Ascending aorta (tissue), 2 donors: ENCODE measurements at regions not wholly inside any gene's neighbourhood (a gene's known extent, or its start where the extent isn't known, plus 50 kb on each side); places are given as distances from the start of the nearest gene placed in this dataset.
"Not testable (repeated sequence)": the region's sequence is repeated elsewhere in the genome, so short reads cannot be mapped to it uniquely, and the experiment has no call there.

Source experiments
- DNase-seq, 2 donors: peaks; one replicate each; pipeline ENCODE4 v3.0.0-alpha.2; 2019; ENCODE audit warnings: low spot score in 2 of 2
- H3K27ac ChIP-seq, 2 donors: fragments of 200-600 bp; sonication (generic); one replicate each; pipeline ENCODE4 v1.5.1; 2016 to 2017; ENCODE audit warnings: mild to moderate bottlenecking in 1 of 2
- H3K27me3 ChIP-seq: fragments of 200-600 bp; sonication (generic); one replicate; pipeline ENCODE4 v1.5.1; 2017
- H3K36me3 ChIP-seq, 2 donors: fragments of 200-600 bp; sonication (generic); one replicate each; pipeline ENCODE4 v1.5.1; 2016
- H3K4me1 ChIP-seq, 2 donors: fragments of 200-600 bp; sonication (generic); one replicate each; pipeline ENCODE4 v1.5.1; 2016 to 2017; ENCODE audit warnings: mild to moderate bottlenecking in 1 of 2
- H3K4me3 ChIP-seq, 2 donors: fragments of 200-600 bp; sonication (generic); one replicate each; pipeline ENCODE4 v1.5.1; 2016 to 2017; ENCODE audit warnings: mild to moderate bottlenecking in 1 of 2
- H3K9me3 ChIP-seq, 2 donors: fragments of 200-600 bp; sonication (generic); one replicate each; pipeline ENCODE4 v1.5.1; 2016
- CTCF ChIP-seq, 3 experiments: fragments of 200-600 bp in 2 of 3; fragments of 450-650 bp in 1 of 3; sonication (generic) in 2 of 3; IDR thresholded peaks; one replicate each; pipeline ENCODE4 v1.5.1; 2016 to 2019; ENCODE audit warnings: antibody characterized with exemption in 3 of 3, mild to moderate bottlenecking in 1 of 3, moderate library complexity in 1 of 3
- intact Hi-C: fragments of 100-400 bp; cut with DNase I; formaldehyde crosslinking; loops from one replicate; pipeline ENCODE4 v1.15.1; 2023

DNA sequence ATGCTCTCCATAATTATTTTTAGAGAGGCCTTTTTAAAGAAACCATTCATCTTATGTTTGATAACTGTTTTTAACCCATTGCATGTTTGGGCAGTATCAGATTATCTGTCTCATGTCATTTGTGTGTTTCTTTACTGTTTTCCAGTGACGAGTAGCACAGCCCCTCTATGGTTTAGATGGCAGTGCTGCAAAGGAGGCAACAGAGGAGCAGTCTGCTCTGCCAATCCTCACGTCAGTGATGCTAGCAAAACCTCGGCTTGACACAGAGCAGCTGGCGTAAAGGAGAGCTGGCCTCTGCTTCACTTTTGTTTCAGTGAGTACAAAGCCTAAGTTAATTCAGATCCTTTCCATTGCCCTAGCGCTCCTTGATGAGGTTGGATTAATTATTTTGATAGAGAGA, 80.4 kb upstream of the GARIN1A start:
- Histone ChIP-seq H3K4me3 (no peak overlapping the region), H3K27ac (no peak overlapping the region), H3K9me3 (no peaks in the 10 kb centered on the region), H3K36me3 (peaks cover 21 to 30% of the 10 kb centered on the region in 2 donors), H3K4me1 (no peaks in the 10 kb centered on the region), H3K27me3 (no peaks in the 10 kb centered on the region)
- intact Hi-C loops: no loop called here
- TF ChIP-seq CTCF (IDR thresholded peaks at IDR 0.05): no peak
- no peak for DNase-seq

DNA sequence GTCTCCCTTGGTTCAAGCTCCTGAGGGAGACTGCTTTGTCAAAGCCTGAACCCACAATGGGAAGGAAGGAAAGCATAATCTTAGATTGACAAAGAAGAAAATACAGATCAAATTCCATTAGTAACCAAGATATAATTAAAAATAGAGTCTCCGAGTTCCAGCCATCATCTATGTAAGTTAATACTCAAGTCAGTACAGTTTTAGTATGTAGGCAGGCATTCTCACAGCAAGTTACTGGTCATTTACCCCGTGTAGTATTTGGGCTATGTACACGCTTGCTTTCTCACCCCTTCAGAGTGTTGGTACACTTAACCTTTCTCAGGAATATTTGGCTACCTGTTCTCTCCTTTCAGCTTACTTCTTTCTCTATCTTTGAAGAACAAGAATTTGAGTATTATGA, 79.9 kb upstream of the GARIN1A start:
- intact Hi-C loops, H3K4me1 ChIP-seq, H3K27me3 ChIP-seq: not testable (repeated sequence)

GRCh38 chr7:128594061-128594460, 78.0 kb upstream of the GARIN1A start:
- H3K9me3 ChIP-seq, DNase-seq, H3K4me3 ChIP-seq, intact Hi-C loops, H3K27ac ChIP-seq, H3K4me1 ChIP-seq, H3K27me3 ChIP-seq: not testable (repeated sequence)
- H3K36me3 ChIP-seq: peaks cover 21 to 32% of the 10 kb centered on the region in 2 donors

More for the DNA sequence above, 79.9 kb upstream of the GARIN1A start:
- not testable (repeated sequence) for H3K9me3 ChIP-seq, H3K4me3 ChIP-seq, DNase-seq, H3K27ac ChIP-seq
- peaks cover 23 to 32% of the 10 kb centered on the region in 2 donors for H3K36me3 ChIP-seq

DNA sequence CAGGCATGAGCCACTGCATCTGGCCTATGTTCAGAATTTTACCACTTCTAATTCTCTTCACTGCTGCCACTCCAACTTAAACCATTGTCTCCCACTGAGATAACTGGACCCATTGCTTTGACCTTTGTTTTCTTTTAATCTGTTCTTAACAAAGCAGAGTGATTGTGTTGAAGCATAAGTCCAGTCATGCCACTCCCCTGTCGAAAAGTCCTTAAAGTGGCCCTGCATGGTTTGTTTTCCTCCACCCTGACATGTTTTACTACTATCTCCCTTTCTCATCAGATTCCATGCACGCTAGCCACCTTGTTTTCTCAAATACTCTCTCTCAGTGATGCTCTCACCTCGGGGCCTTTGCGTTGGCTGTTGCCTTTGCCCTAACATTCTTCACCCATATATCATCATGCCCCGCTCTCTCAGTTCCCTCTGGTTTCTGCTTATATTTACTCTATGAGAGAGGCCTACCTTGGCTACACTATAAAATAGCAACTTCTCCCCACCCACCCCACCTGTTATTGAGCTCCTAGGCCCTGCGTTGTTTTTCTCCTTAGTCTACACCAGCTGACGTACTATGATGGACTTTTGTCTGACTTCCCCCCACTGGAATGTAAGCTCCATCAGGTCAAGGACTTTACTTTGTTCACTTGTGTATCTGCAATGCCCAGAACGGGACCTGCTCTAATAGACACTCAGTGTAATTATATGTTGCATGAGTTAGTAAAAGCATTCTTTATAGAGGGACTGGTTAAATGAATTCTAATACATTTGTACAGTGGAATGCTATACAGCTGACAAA, 75.6 kb upstream of the GARIN1A start:
- DNase-seq, H3K4me3 ChIP-seq, H3K9me3 ChIP-seq, intact Hi-C loops, H3K27ac ChIP-seq, H3K27me3 ChIP-seq, H3K4me1 ChIP-seq: not testable (repeated sequence)
- H3K36me3 ChIP-seq: peaks cover 21 to 32% of the 10 kb centered on the region in 2 donors

DNA sequence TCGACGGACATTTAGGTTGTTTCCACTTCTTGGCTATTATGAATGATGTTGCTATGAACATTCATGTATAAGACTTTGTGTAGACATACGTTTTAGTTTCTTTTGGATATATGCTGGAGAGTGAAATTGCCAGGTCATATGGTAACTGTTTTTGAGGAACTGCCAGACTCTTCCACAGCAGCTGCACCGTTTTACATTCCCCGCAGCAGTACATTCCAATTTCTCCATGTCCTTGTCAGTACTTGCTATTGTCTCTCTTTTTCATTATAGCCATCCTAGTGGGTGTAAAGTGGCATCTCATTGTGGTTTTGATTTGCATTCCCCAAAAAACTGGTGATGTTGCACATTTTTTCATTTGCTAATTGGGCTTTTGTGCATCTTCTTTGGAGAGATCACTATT, 73.1 kb upstream of the GARIN1A start:
- peaks cover 7 to 15% of the 10 kb centered on the region in 2 donors for H3K36me3 ChIP-seq
- H3K4me1 ChIP-seq, intact Hi-C loops: not testable (repeated sequence)

DNA sequence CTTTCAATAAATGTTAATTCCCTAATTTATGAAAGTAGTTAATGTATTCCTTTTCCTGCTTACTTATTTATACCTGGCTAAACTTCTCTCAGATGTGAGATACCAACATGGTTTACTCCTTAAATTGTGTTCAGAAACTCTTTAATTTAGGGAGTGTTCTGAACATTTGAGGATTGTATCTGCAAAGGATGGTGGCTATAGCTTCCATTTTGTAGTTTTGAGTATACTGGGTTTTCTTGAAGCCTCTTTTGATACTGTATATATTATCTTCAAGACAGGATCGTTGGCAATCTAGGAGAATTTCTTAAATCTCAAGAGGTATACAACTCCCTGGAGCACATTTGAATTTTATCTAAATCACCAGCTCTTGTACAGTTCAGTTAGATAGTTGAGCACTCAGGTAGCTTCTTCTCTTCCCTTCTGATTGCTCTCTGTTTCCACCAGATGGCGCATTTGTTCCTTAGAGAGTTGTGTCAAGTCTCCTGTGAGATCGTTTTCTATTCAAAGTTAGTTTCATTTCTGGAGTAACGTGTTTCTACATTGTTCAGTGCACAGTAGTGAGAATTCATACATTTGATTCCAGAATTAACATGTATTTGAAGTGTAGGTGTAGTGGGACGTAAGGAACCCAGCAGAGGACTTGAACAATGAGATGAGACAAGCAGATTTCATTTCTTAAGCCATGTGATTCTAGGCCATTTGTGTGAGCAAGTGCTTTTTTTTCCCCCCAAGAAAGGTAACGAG, 63.2 kb upstream of the GARIN1A start:
- H3K27ac ChIP-seq, H3K9me3 ChIP-seq, H3K27me3 ChIP-seq, DNase-seq, intact Hi-C loops, H3K4me1 ChIP-seq: not testable (repeated sequence)
- Histone ChIP-seq H3K4me3 (peak overlapping the region in 1 of 2 donors; percentile 46), H3K36me3 (peaks cover 6 to 11% of the 10 kb centered on the region in 2 donors)
- TF ChIP-seq CTCF (IDR thresholded peaks at IDR 0.05): peak; percentile 42 to 56 (median 49)

More for the DNA sequence above, 73.1 kb upstream of the GARIN1A start:
- H3K9me3 ChIP-seq, H3K27ac ChIP-seq, DNase-seq, H3K27me3 ChIP-seq, H3K4me3 ChIP-seq: not testable (repeated sequence)

DNA sequence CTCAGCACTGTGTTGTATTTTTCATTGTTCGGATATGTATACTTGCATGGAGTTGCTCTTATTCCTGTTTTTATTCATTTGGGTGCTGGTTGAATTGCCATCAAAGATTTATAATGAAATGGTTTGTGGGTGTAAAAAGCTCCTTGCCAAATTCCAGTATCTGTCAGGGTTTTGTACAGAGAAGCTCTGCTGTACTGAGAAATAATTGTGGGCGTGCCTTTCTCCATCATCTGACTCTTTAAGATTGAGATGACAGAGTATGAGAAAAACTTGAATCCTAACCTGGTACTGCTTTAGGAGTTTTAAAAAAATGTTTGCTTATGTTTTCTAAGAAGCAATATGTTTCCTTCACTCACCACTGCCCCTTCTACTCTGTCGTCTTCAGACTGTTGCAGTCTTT, 58.7 kb upstream of the GARIN1A start:
- H3K9me3 ChIP-seq, H3K27me3 ChIP-seq, H3K4me3 ChIP-seq, DNase-seq, H3K27ac ChIP-seq, intact Hi-C loops, H3K4me1 ChIP-seq: not testable (repeated sequence)
- H3K36me3 ChIP-seq: peaks cover 6 to 24% of the 10 kb centered on the region in 2 donors

DNA sequence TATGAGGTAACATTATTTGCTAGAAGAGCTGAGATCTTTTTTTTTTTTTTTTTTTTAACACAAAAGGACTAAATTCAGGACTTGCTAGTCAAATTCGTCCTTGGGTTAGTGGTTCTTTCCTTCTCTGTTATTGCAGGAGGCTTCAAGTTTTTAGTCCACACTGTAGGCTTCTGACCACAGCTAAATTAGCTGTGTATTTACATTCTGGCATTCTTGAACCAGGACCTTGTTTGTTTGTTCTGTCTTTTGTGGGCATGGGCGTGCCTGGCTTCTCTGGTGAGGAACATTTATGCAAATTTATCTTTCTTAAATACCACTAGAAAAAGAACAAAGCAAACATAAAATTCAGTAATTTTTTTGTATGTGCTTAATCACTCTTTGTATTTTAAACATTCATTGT, 57.3 kb upstream of the GARIN1A start:
- H3K4me3 ChIP-seq, H3K4me1 ChIP-seq, H3K27ac ChIP-seq, intact Hi-C loops, DNase-seq, H3K27me3 ChIP-seq, H3K9me3 ChIP-seq: not testable (repeated sequence)
- H3K36me3 ChIP-seq: peaks cover 20 to 38% of the 10 kb centered on the region in 2 donors

DNA sequence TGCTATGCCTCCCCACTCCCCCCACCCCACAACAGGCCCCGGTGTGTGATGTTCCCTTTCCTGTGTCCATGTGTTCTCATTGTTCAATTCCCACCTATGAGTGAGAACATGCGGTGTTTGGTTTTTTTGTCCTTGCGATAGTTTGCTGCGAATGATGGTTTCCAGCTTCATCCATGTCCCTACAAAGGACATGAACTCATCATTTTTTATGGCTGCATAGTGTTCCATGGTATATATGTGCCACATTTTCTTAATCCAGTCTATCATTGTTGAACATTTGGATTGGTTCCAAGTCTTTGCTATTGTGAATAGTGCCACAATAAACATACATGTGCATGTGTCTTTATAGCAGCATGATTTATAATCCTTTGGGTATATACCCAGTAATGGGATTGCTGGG, 55.3 kb upstream of the GARIN1A start:
- DNase-seq, intact Hi-C loops, H3K27ac ChIP-seq, H3K27me3 ChIP-seq, H3K4me3 ChIP-seq, H3K9me3 ChIP-seq, H3K4me1 ChIP-seq: not testable (repeated sequence)
- peaks cover 15 to 48% of the 10 kb centered on the region in 2 donors for H3K36me3 ChIP-seq
